VCaP (cell line): ENCODE measurements at regions not wholly inside any gene's neighbourhood (a gene's known extent, or its start where the extent isn't known, plus 50 kb on each side); places are given as distances from the start of the nearest gene placed in this dataset.

Experiments used
- H3K27ac ChIP-seq: fragments of 450-650 bp; 2 replicates; pipeline ENCODE4 v1.5.1; 2017
- CTCF ChIP-seq: fragments of 450-650 bp; conservative IDR thresholded peaks from 2 replicates; pipeline ENCODE4 v1.5.1; 2017; ENCODE audit warnings: mild to moderate bottlenecking, moderate library complexity

GRCh38 chr19:28846094-28846812, 366.7 kb downstream of the UQCRFS1 start:
- no peak overlapping the region for H3K27ac ChIP-seq
- no peak for TF ChIP-seq CTCF

- H3K27ac ChIP-seq = no peak overlapping the region
- TF ChIP-seq CTCF = no peak
Measured at GRCh38 chr19:28843761-28844492, 369.0 kb downstream of the UQCRFS1 start.

GRCh38 chr19:28841531-28841930, 371.4 kb downstream of the UQCRFS1 start:
- TF ChIP-seq CTCF = no peak
- H3K27ac ChIP-seq = no peak overlapping the region

- no peak overlapping the region for H3K27ac ChIP-seq
Measured at GRCh38 chr19:28840891-28841290, 372.1 kb downstream of the UQCRFS1 start.

GRCh38 chr19:28839455-28839854, 373.5 kb downstream of the UQCRFS1 start:
- no peak overlapping the region for H3K27ac ChIP-seq
- TF ChIP-seq CTCF = no peak

More at GRCh38 chr19:28840891-28841290, 372.1 kb downstream of the UQCRFS1 start:
- TF ChIP-seq CTCF = no peak

GRCh38 chr19:28838909-28839308, 374.0 kb downstream of the UQCRFS1 start:
- no peak overlapping the region for H3K27ac ChIP-seq
- TF ChIP-seq CTCF = no peak

GRCh38 chr19:28836421-28836820, 376.5 kb downstream of the UQCRFS1 start:
- TF ChIP-seq CTCF = no peak

More at GRCh38 chr19:28836421-28836820, 376.5 kb downstream of the UQCRFS1 start:
- H3K27ac ChIP-seq = no peak overlapping the region
